HAP-1 (cell line): ENCODE measurements at regions not wholly inside any gene's neighbourhood (a gene's known extent, or its start where the extent isn't known, plus 50 kb on each side); places are given as distances from the start of the nearest gene placed in this dataset.

Experiments
- DNase-seq, 2 experiments: peaks; one replicate each; pipeline ENCODE4 v3.0.0-alpha.2; 2016 to 2020; ENCODE audit warnings: low spot score in 2 of 2
- H3K27me3 ChIP-seq: fragments of 250-450 bp; sonication (Bioruptor Pico); 2 replicates; pipeline ENCODE4 v1.5.1; 2020; ENCODE audit warnings: low read depth, mild to moderate bottlenecking, moderate library complexity
- H3K36me3 ChIP-seq: fragments of 250-450 bp; sonication (Bioruptor Pico); replicated peaks from 2 replicates; pipeline ENCODE4 v1.5.1; 2020; ENCODE audit warnings: mild to moderate bottlenecking
- H3K4me1 ChIP-seq: fragments of 250-450 bp; sonication (Bioruptor Pico); 2 replicates; pipeline ENCODE4 v1.5.1; 2020; ENCODE audit warnings: mild to moderate bottlenecking
- H3K4me3 ChIP-seq: fragments of 250-450 bp; sonication (Bioruptor Pico); 2 replicates; pipeline ENCODE4 v1.5.1; 2020; ENCODE audit warnings: mild to moderate bottlenecking, moderate library complexity
- H3K9me3 ChIP-seq: fragments of 250-450 bp; sonication (Bioruptor Pico); 2 replicates; pipeline ENCODE4 v1.5.1; 2020; ENCODE audit warnings: mild to moderate bottlenecking, moderate library complexity
- in situ Hi-C: fragments of 300-500 bp; cut with MboI; formaldehyde crosslinking; loops from 3 replicates; pipeline ENCODE4 v1.14.3; 2020; ENCODE audit warnings: low sequenced_read_pairs, inconsistent platforms, mixed read lengths

DNA sequence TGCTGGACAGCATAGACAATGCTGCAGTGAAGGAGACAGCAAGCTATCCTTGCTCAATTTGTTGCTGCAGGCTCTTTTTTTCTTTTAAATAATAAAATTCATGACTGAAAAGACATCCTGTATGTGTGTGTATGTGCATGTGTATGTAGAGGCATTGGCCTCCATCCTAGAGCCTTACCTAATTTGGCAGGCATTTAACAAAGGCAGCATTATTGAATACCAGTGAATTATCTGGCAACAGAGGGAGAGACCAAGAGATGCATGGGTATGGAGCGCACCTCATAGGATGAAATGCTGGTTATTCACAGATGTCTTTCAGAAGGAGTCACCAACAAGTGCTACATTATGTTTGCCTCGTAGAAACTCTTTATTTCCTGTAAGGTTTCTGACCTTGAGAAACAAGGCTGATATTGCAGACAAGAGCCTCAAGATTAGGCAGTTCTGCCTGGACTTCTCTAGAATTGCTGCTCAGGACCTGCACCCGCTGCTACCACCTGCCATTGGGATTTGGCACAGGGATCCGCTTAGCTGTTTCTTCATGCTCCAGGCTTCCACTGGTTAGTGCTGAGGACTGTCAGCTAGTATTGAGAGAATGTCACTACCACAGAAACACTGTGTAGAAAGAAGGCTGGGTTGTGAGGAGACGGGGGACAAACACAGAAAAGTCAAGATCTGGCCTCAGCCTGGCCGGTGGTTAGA is 247.7 kb upstream of the RFX3 start:
- in situ Hi-C loops = no loop called here
- no peaks in the 10 kb centered on the region for H3K36me3 ChIP-seq
- H3K9me3 ChIP-seq = no peaks in the 10 kb centered on the region
- DNase-seq = no peak
- no peak overlapping the region for H3K4me3 ChIP-seq
- H3K4me1 ChIP-seq = no peaks in the 10 kb centered on the region
- no peaks in the 10 kb centered on the region for H3K27me3 ChIP-seq

- no peak overlapping the region for H3K4me3 ChIP-seq
- no peaks in the 10 kb centered on the region for H3K36me3 ChIP-seq
- H3K27me3 ChIP-seq = no peaks in the 10 kb centered on the region
- no peaks in the 10 kb centered on the region for H3K9me3 ChIP-seq
- in situ Hi-C loops = no loop called here
- no peaks in the 10 kb centered on the region for H3K4me1 ChIP-seq
- DNase-seq = no peak
These were observed 243.8 kb upstream of the RFX3 start for GRCh38 chr9:3769646-3770045.

DNA sequence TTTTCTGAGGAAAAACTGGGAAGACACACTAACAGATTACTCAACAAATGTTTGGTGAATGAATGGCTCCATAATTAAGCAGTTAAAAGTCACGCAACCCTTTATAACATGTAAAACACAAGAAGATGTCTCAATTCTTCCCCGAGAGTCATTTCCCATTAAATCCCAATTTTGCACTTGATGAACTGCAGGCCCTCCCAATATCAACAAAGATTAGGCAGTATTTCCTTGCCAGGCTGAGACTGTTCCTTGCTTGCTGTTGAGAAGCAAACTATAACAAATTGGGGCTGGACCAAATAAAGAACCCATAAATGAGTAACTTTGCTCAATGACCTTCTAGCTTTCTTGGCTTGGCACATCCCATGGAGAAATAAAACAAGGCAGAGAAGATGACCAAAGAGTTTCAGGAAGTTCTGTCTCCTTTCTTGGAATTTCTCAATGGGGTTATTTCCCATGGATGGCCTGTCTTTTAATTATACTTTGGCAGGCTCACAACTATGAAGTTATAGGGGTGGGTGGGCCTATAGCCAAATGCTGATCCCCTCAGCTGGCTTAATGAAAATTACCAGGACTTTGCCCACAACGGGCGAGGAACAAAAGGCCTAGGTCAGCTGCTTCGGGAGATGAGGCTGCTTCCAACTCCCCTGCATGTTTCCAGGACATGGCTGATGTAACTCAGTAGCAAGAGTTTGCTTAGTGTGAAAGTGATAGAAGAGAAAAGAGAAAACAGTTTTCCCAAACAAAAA is 243.1 kb upstream of the RFX3 start:
- in situ Hi-C loops = no loop called here
- Histone ChIP-seq H3K4me1 (no peaks in the 10 kb centered on the region), H3K9me3 (no peaks in the 10 kb centered on the region), H3K4me3 (no peak overlapping the region), H3K27me3 (no peaks in the 10 kb centered on the region), H3K36me3 (no peaks in the 10 kb centered on the region)
- no peak for DNase-seq

DNA sequence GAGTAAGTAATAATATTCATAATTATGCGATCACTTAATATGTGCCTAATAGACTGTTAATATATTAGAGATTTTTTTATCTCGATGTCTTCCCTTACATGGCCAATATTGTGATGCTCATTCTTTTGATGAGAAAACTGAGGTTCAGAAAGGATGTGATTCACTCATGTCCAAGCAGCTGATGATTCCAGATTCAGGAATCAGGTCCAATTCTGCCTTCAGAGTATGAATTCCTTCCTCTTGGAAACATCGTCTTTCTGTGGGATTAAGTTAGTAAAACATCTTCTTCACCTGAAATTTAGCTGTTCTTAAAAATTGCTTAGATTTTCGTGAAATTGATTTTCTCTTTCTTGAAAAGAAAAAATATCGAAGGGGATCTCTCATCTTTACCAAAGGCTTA is 242.5 kb upstream of the RFX3 start:
- in situ Hi-C loops = no loop called here
- no peaks in the 10 kb centered on the region for H3K36me3 ChIP-seq
- DNase-seq = no peak
- no peaks in the 10 kb centered on the region for H3K4me1 ChIP-seq
- no peaks in the 10 kb centered on the region for H3K9me3 ChIP-seq
- no peak overlapping the region for H3K4me3 ChIP-seq
- no peaks in the 10 kb centered on the region for H3K27me3 ChIP-seq

GRCh38 chr9:3762076-3762475 is 236.3 kb upstream of the RFX3 start:
- no peak for DNase-seq
- no peaks in the 10 kb centered on the region for H3K27me3 ChIP-seq
- in situ Hi-C loops = no loop called here
- no peaks in the 10 kb centered on the region for H3K36me3 ChIP-seq
- H3K4me1 ChIP-seq = no peaks in the 10 kb centered on the region
- H3K9me3 ChIP-seq = peaks cover 4% of the 10 kb centered on the region; the same call in 1 of the 2 replicates
- no peak overlapping the region for H3K4me3 ChIP-seq

- no peak for DNase-seq
- Histone ChIP-seq H3K4me1 (no peaks in the 10 kb centered on the region), H3K9me3 (peaks cover 4% of the 10 kb centered on the region; the same call in 1 of the 2 replicates), H3K36me3 (no peaks in the 10 kb centered on the region), H3K27me3 (no peaks in the 10 kb centered on the region), H3K4me3 (no peak overlapping the region)
- in situ Hi-C loops = no loop called here
These were observed 234.2 kb upstream of the RFX3 start for GRCh38 chr9:3760031-3760430.

- no peaks in the 10 kb centered on the region for H3K4me1 ChIP-seq
- no peak overlapping the region for H3K4me3 ChIP-seq
- no peaks in the 10 kb centered on the region for H3K36me3 ChIP-seq
- H3K9me3 ChIP-seq = peaks cover 4% of the 10 kb centered on the region; the same call in 1 of the 2 replicates
- in situ Hi-C loops = no loop called here
- no peaks in the 10 kb centered on the region for H3K27me3 ChIP-seq
- no peak for DNase-seq
These were observed 233.2 kb upstream of the RFX3 start for GRCh38 chr9:3758816-3759576.

- Histone ChIP-seq H3K4me1 (peaks cover 6% of the 10 kb centered on the region; the same call in 1 of the 2 replicates), H3K4me3 (no peak overlapping the region), H3K36me3 (no peaks in the 10 kb centered on the region), H3K9me3 (no peaks in the 10 kb centered on the region), H3K27me3 (no peaks in the 10 kb centered on the region)
- in situ Hi-C loops = no loop called here
- peak in 1 of 2 experiments; percentile 26 for DNase-seq
These were observed 230.3 kb upstream of the RFX3 start for GRCh38 chr9:3756071-3756470.

GRCh38 chr9:3751125-3751758 is 225.4 kb upstream of the RFX3 start:
- Histone ChIP-seq H3K36me3 (no peaks in the 10 kb centered on the region), H3K4me3 (no peak overlapping the region), H3K27me3 (no peaks in the 10 kb centered on the region), H3K9me3 (no peaks in the 10 kb centered on the region), H3K4me1 (peaks cover 12% of the 10 kb centered on the region; the same call in 1 of the 2 replicates)
- no peak for DNase-seq
- in situ Hi-C loops = no loop called here

- H3K36me3 ChIP-seq = no peaks in the 10 kb centered on the region
- H3K4me3 ChIP-seq = no peak overlapping the region
- no peaks in the 10 kb centered on the region for H3K9me3 ChIP-seq
- in situ Hi-C loops = no loop called here
- no peaks in the 10 kb centered on the region for H3K27me3 ChIP-seq
- peaks cover 12% of the 10 kb centered on the region; the same call in 1 of the 2 replicates for H3K4me1 ChIP-seq
- DNase-seq = no peak
These were observed 224.5 kb upstream of the RFX3 start for GRCh38 chr9:3750321-3750720.

DNA sequence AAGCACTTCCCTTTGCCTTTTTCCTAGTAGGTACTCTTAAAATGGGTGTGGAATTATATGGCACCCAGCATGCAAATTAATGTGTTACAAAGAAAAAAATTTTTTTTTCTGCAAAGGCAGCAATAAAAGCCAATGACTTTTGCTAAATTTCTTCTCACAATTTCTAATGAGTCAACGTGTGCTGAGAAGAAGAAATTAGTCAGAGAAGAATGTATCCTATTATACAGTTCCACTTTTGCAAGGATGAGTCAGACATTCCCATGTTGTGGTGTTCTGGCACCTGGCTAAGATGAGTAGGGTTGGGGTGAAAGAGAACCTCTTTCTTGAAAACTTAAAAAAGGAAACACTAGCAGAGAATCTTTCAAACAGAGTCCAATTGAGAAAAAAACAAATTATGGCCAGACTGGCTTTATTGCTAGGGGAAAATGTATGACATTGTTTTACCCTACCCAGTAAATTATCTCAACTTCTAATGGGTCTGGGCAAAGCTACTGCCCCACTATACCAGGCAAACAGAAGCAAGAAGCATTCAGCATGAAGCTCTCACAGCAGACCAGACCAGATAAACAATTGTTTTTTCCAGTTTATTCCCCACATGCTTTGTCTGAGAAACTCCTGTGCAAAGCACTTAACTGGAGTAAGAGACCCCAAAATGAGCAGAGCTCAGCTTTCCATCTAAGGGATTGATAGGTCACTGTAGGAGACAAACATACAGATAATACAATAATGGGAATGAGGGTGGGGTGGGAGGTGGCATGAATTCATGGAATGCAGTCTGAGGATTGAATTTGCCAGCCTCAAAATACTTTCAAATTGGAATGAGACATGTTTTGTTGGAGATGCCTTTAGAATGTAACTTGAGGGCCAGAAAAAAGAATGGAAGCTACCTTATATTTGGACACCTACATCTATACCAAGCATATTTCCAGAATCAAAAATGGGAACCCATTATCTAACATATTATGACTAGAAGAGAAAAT is 220.8 kb upstream of the RFX3 start:
- Histone ChIP-seq H3K9me3 (no peaks in the 10 kb centered on the region), H3K27me3 (no peaks in the 10 kb centered on the region), H3K4me1 (peaks cover 12% of the 10 kb centered on the region), H3K36me3 (no peaks in the 10 kb centered on the region), H3K4me3 (no peak overlapping the region)
- in situ Hi-C loops = loop anchor here (25.0 kb wide), 1 partner anchor 591 kb away; no protein-coding TSS in a partner anchor
- DNase-seq = no peak

GRCh38 chr9:3743901-3744413 is 218.2 kb upstream of the RFX3 start:
- H3K4me3 ChIP-seq = no peak overlapping the region
- no peaks in the 10 kb centered on the region for H3K36me3 ChIP-seq
- peaks cover 18% of the 10 kb centered on the region for H3K4me1 ChIP-seq
- no peaks in the 10 kb centered on the region for H3K27me3 ChIP-seq
- in situ Hi-C loops = loop anchor here (25.0 kb wide), 1 partner anchor 593 kb away; no protein-coding TSS in a partner anchor
- no peak for DNase-seq
- H3K9me3 ChIP-seq = no peaks in the 10 kb centered on the region
